ENCODE measurements at regions not wholly inside any gene's neighbourhood (a gene's known extent, or its start where the extent isn't known, plus 50 kb on each side); places are given as distances from the start of the nearest gene placed in this dataset.

DNA sequence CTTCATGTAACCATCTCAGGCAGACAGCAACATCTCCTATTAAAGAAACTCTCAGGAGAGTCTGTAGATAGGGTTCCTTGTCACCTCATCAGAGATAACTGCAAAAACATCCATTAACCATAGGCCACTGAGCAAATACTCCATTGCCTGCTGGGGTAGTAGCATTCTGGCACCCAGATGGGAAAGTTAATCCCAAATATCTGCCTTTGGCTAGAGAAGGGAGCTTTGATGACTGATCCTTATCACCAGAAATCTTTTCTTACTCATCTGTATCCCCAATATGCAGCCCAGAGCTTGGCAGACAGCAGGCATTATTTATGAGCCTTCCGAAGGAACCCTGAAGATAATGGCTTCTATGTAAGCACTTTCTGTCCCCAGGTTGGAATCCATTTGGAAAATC lies 173.1 kb downstream of the MFSD1 start:
- DNase-seq, result no peak

DNA sequence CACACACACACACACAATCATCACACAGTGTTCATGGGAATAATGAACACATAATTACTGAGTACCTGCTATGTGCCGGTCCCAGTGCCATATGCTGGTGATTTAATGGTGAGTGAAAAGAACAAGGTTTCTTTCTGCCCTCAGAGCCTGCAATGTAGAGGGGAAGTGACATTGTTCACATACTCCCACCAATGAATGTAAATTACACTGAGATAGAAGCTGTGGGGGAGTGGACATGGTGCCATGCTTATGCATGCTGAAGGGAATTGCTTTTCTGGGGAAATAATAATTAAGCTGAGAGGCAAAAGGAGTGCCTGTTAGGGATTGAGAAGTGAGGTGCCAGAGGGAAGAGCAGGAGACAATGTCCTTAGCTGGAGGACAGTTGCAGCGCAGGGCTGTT lies 175.1 kb downstream of the MFSD1 start:
- DNase-seq, result no peak

DNA sequence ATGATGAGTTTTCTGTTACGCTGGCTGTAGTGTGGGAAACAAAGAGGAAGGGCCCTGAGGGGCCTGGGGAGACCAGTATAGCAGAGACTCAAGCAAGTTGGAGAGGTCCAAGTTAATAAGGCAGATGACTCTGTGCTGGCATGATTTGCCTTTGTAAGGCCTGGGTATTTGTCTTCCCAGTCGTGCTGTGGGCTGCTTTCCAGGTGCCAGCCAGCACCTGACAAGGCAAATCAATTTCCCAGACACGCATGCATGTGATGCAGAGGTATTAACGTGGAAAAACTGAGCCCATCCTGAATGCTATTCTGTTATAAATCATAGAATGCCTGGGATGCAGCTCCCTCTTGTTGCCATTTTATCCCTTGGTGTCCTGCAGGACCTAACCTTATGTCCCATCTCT lies 175.6 kb downstream of the MFSD1 start:
- DNase-seq, result no peak

DNA sequence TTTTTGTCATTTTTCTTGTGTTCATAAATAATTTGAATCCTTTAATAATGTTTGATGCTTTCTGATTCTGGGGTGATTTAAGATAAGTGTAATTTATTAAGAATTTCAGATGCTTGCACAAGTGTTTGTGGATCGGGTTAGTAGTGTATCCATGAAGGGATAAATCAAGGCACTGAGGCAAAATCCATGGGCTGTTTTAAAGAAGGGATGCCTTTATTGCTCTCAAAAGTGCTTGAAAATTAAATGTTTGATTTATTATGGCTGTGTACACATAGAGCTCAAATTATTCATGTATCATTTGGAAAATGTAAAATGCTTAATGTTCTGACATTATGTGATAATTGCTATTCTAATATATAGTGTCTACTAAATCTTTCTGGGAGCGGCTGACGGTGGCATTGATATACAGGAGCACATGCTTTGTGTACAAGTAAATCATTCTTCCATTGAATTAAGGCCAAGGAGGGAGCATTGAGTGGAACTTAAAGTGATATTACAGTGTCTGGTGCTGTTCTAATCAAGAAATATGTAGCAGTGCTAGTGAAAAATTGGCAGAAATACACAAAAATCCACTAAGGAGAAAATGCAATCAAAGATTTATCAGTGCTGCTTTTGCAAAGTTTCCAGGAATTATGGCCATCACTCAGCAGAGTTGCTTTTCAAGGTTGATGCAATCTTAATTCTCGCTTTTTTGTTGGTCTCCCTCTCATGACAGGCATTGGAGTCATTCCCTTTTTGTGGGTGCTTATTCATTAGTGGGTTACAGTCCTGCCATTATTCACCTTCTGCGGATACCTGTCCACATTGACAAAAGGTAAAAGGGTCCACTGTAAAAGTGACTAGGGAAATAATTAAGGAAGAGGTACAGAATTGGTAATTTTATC lies 181.6 kb downstream of the MFSD1 start:
- DNase-seq, result no peak

DNA sequence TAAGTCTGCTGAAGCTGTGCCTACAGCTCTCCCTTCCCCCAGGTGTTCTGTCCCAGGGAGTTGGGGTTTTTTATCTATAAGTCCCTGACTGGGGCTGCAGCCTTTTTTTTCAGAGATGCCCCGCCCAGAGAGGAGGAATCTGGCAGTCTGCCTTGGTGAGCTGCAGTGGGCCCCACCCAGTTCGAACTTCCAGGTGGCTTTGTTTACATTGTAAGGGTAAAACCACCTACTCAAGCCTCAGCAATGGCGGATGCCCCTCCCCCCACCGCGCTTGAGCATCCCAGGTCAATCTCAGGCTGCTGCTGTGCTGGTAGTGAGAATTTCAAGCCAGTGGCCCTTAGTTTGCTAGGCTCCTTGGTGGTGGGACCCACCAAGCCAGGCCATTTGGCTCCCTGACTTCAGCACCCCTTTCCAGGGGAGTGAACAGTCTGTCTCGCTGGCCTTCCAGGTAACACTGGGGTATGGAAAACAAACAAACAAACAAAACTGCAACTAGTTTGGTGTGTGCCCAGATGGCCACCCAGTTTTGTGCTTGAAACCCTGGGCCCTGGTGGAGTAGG lies 189.4 kb downstream of the MFSD1 start:
- peak; percentile 83 to 92 for DNase-seq

DNA sequence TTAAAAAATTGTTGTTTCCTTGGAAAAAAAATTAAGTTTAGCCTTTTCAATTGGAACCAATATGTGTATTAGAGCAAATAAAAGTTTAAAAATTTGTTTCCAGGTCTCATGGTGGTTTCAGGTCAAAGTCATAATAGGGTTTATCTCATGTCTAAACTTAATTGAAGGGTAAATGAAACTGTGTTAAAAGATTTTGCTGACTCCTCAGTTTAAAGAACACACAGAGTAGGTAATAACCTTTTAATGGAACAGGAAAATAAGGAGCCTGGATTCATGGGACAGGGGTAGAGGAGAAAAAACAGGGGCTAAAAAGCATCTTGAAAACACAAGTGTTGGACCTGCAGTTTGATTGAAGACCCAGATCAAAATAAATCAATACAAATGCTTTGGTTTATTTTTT lies 190.6 kb downstream of the MFSD1 start:
- DNase-seq, result no peak

DNA sequence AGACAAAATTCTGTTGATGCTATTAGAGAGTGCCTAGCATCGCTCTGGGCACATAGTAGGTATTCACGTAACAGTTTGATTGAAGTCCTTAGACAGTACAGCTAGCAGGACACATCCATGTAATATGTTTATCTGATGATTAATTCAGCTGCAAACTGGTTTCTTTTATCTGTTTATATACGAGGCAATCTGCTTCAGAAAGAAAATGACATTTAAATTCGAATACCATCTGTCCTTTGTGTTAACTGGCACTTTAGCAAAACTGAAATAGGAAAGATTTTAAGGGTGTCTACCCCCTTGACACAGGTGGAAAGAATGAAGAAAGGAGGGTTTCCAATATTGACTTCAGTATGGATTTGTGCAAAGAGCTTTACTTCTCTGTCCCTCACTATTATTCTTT lies 192.5 kb downstream of the MFSD1 start:
- peak in 1 of 2 experiments; percentile 16 for DNase-seq

DNA sequence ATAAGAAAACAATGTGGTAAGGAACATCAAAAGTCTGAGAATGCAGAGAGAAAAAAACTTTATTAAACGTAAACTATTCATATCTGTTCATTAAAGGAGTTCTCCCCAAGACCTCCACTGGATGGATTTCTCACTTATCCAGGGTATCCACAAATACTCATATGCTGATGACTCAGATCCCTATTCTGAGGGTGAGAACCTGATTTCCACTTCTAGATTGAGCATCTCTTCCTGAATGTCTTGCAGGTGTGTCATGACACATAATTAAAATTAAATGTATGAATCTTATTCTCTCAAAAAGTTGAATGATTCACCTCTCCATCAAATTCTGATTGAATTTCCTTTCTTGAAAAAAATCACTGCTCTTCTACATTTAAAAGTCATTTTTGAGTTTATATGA lies 199.9 kb downstream of the MFSD1 start:
- DNase-seq, result no peak

DNA sequence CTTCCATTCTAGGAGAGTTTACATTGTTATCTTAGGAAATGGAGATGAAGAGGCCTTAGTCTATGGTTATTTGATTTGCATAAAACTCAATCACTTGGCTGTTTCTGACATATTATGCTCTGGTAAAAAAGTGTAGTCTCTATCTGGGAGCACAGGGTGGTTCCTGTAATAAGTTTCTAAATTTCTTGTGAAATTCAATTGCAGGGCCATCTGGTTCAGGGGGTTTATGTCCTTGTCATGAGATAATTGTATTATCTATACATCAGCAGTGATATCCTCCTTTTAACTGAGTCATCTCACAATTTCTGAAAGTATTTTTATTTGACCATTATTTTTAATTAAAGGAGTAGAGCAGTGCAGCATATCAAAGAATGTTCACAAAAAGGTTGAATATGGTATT lies 203.3 kb downstream of the MFSD1 start:
- DNase-seq, result peak in 1 of 2 experiments; percentile 10

DNA sequence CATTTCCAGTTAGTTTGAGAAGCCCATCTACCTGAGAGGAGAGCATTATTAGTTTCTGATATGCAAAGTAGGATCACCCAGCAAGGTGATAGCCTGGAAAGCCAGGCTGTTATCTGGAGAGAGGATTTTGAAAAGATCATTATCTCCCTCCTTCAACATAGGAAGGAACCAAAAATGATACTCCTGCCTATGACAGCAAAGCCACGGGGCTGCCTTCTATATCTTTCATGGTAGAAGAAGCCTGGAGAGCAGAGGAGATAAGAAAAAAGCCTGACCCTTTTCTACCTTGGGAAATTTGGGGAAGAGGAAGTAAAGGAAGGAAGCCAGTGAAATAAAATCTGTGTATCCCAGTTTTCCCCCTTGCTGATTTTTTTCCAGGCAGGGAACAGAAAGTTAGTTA lies 205.5 kb downstream of the MFSD1 start:
- DNase-seq, result no peak

DNA sequence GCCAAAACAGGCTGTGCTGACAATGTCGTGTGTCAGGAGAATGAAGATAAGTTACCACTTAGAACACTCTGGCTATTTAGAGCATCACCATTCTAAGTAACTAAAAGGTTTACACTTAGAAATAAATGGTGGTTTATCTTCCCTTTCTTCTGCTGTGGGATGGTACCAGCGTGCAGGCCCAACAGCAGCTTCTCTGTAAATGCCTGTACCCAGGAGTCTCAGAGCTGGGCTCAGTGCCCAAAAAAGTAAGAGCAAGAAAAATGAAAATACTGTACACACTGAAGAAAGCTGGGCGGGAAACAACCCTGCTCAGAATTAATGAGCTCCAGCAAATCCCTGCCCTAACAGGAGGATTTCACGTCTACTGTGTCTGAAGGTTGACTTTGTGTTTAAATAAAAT lies 206.5 kb downstream of the MFSD1 start:
- DNase-seq, result no peak

DNA sequence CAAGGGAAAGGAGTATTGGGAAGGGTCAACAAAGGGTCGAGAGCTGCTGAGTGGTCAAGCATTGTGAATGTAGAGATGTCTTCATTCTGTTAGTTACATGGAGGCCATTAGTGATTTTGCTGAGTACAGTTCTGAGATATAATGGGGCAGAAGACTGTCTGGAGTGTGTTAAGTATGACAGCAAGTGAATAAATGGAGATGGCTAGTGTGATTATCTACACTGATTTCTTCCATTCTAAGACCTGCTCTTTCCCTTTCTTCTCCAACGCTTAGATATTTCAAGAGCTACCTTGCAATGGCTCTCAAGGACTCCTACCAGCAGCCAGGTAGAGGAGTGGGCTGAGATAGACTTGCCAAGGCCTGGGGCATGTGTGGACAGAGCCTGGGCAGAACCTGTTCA lies 216.5 kb downstream of the MFSD1 start:
- no peak for DNase-seq

DNA sequence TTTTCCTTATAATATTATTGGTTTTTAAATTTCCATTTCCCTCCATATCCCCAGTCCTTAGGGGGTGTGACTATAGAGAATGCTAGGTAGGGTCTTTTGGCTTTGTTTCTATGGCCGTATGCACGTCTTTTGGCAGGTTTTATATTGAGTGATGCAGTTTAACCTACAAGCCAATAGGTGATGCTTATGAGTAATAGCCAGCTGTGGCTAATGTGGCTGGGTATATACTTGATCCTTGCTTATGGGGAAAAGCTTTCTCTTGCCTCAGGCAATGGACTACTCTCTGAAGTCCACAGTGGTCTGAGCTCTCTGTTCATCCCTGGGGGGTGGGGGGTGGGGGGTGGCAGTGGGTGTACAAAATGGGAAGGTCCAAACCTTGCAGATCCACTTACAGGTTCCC lies 223.9 kb downstream of the MFSD1 start:
- no peak for DNase-seq

DNA sequence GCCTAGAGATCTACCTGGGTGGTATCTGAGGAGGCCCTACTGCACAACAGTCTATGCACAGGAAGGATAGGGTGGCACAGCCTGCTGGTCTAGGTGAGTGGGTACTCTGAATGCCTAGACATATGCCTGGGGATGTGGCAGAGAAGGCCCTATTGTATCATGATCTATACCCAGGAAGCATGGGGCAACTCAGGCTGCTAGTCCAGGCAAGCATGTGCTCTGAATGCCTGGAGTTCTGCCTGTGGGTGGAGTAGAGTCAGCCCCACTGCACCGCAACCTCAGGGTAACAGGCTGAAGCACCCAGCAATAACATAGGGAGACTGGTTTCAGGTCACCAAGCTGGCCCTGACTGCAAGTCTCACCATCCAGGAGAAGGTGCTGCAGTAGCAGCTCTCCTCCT lies 224.7 kb downstream of the MFSD1 start:
- DNase-seq, result no peak

DNA sequence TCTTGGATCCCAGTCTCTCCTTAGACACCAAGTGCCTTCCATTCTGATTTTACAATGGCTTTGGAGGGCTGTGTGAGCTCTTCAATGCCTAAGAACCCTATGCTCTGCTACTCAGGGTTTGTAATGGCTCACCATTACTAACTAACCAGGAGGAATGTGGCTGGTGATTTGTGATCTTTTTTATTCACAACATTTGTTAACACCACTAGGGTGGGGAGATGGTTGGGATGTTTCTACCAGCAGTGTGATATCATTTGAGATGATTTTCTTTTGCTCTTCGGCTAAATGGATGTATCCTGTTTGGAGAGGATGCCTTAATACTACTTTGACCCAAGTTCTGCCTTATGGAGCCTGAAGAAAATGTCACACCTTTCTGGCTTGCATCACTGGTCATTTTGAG lies 226.9 kb downstream of the MFSD1 start:
- DNase-seq, result no peak

DNA sequence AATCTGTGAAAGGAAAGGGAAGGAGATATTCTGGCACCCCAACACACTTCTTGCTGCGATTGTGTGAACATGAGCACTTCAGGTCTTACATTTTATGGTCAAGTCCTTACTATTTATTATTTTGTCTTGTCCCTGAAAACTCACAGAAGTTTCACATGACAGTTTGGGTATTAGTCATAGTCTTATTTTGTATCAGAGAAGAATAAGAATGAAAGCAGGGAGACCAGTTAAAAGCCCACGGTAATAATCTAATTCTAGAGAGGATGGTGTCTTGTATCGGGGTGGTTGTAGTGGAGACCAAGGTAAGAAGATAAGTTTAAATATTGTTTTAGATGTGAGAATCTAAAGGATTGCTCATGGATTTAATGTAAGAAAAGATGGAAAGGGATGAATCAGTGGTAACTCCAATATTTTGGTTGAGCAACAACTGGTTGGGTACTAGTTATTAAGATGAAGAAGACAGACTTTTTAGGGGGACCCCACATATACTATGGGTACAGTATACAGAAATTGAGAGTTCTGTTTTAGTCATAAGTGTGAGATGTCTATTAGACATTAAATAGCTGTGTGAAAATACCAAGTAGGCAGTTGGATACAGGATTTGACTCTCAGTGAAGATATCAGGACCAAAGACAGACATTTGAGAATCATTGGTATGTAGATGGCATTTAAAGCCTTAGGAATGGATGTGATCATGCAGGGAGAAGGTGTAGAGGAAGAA lies 227.6 kb downstream of the MFSD1 start:
- no peak for DNase-seq

DNA sequence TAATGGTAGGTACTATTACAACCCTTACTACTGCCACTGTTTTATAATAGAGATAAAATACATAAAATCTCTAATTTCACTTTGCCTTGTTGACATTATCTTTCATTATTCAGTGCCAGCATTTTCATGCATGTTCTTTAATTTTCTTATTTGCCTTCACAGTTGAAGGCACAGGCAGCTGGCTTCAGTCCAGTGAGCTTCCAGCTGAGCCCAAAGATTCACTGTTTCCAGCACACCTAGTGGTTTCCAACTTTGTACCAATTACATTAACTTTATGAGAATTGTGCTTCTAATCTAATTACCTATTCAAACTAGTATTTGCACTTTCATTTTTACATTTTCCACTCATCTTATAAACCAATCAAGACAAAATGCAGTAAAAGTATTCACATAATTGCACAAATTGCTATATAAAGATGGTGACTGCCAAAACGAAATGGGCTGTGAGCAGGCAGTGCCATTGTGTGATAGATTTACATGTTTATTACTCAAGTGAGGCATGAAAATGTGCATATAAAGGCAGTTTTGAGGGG lies 228.3 kb downstream of the MFSD1 start:
- DNase-seq, result no peak

DNA sequence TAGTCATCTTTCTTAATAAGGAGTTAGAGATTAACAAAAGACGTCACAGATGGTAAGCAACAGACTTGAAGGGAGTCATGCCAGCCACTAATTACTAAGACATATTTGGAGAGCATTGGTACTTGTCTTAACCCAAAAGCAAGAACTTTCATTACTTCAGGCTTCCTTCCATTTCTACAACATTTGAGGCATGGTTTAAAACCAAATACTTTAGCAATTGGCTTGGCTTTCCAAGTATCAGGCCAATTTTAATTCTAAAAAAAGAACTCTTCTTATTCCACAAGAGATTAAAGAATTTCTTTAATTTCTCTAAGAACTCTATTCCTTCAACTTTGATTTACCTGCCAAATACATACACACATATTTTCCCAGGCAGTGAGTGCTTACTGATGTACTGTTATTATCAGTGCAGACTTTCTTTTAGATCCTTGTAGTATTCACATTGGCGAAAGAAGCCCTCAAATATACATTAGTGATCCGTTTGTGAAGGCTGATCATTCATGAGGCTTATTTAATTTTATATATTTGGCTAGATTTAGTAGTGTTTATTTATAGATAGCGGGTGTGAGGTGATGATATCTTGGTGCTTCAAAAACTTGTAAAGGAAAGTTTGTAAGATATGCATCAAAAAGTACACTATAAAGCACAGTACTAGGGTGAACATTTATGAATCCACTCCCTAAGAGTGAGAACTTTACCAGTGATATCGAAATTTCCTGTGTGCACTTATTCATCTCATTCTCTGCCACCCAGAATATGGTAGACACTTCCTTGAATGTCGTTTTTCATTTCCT lies 229.2 kb downstream of the MFSD1 start:
- peak in 1 of 2 experiments; percentile 53 for DNase-seq

DNA sequence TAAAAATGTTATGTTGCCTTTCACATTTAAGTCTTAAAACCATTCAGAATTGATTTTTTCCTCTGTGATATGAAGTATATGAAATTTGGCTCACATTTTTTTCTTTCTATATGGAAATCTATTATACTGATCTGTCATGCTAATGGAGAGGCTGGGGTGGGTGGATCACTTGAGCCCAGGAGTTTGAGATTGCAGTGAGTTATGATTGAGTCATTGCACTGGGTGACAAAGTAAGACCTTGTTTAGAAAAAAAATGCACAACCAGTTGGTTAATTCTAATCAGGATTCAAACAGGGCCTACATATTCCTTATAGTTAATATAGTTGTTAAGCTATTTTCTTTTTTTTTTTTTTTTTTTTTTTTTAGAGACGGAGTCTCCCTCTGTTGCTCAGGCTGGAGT lies 230.5 kb downstream of the MFSD1 start:
- DNase-seq, result no peak

DNA sequence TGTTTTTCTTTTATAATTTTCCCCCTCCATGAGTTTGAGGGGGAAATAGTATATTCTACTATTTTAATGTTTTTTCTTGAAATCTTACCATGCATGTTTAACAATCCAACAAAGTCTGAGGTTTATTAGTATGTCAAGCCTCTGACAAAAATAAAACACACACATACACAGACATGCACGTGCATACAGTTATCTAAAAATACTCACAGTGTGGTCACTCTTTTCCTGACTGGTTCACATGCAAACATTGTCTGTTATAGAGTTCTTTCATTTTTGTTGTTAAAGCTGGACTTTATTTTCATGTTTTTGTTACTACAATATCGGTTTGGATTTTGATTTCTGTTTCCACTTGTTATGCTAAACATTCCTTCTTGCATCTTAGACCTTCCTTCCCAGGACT lies 236.6 kb downstream of the MFSD1 start:
- no peak for DNase-seq

DNA sequence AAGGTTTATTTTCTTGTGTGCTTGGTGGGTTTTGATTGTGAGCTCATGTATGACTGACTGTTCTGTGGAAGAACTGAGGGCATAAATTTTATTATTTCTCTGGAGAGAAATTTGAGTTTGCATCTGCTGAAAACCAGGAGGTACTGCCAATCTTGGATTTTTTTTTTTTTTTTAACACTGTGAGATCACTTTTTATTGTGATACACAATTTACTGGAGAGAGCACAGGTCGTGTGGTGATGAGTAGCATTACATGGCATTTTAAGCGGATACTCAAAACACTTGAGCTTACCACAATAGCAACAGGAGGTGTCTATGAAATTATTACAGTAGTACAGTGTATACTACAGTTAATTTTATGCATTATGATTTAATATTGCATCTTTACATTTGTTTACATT lies 237.4 kb downstream of the MFSD1 start:
- no peak for DNase-seq

DNA sequence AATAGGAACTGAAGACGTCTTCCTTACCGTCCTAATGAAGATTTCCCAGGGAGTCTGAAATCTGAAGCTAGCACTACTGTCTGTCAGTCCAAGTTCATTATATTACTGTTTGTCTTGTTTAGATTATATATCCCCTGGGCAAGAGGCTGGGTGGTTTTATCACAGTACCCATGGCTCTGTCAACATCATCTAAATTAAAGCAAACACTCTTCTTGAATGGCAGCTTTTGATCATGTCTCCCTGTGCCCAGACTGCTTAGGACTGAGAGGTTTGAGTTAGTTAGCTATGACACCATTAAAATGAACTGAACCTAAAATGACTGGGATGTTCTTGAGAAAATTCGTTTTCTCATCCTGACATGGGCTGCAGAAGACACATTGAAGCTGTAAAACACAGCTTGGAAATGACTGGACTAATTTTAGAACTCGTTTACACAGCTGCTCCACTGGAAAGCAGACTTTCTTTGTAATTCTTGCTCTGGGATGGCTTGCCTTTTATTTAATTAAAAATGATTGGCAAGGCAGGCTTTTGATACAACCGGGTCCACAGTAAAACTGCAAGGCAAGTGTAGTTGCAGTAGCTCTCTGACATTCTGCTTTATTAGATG lies 243.5 kb downstream of the MFSD1 start:
- no peak for DNase-seq

DNA sequence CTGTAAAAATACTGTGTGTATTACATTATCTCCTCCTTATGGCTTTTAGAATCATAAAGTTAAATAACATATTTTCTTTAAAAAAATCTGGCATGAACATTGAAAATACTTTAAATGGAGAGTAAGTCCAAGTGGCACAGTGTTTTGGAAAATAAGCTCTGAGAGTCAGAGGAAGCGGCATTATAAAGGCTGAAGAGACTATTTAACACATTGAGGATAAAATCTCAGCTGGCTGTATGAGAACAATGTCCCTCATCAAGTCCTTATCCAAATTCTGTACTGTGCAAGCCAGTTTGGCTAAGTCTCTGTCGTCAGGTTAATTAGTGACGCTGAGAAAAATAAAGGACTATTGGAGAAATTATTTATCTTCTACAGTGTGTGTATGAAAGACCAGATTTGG lies 245.5 kb downstream of the MFSD1 start:
- no peak for DNase-seq
